ENCODE measurements at regions not wholly inside any gene's neighbourhood (a gene's known extent, or its start where the extent isn't known, plus 50 kb on each side); places are given as distances from the start of the nearest gene placed in this dataset.
A peak's percentile ranks its signal among the peaks of the same experiment; 100 is the strongest.
"Not testable (repeated sequence)": the region's sequence is repeated elsewhere in the genome, so short reads cannot be mapped to it uniquely, and the experiment has no call there.

GRCh38 chr5:143957455-143957854 is 145.5 kb downstream of the HMHB1 start:
- no peak for FAIRE-seq

- FAIRE-seq, result no peak
These were observed 150.2 kb downstream of the HMHB1 start for GRCh38 chr5:143962201-143962600.

- no peak for FAIRE-seq
These were observed 153.0 kb downstream of the HMHB1 start for GRCh38 chr5:143964919-143965318.

- no peak for FAIRE-seq
These were observed 154.3 kb downstream of the HMHB1 start for GRCh38 chr5:143966280-143966679.

GRCh38 chr5:143968071-143968878 is 156.3 kb downstream of the HMHB1 start:
- peak; percentile 93 for FAIRE-seq

GRCh38 chr5:143970159-143970558 is 158.2 kb downstream of the HMHB1 start:
- FAIRE-seq, result no peak

GRCh38 chr5:143972068-143972467 is 160.1 kb downstream of the HMHB1 start:
- no peak for FAIRE-seq

GRCh38 chr5:143976055-143976454 is 164.1 kb downstream of the HMHB1 start:
- FAIRE-seq, result no peak

GRCh38 chr5:143977891-143978461 is 166.0 kb downstream of the HMHB1 start:
- FAIRE-seq, result no peak

GRCh38 chr5:143979044-143979690 is 167.2 kb downstream of the HMHB1 start:
- no peak for FAIRE-seq

- FAIRE-seq, result no peak
These were observed 168.5 kb downstream of the HMHB1 start for GRCh38 chr5:143980506-143980905.

GRCh38 chr5:143982957-143983356 is 171.0 kb downstream of the HMHB1 start:
- not testable (repeated sequence) for FAIRE-seq

GRCh38 chr5:143985832-143986515 is 174.0 kb downstream of the HMHB1 start:
- no peak for FAIRE-seq

- FAIRE-seq, result no peak
These were observed 174.7 kb downstream of the HMHB1 start for GRCh38 chr5:143986516-143987212.

GRCh38 chr5:143987264-143987663 is 175.3 kb downstream of the HMHB1 start:
- FAIRE-seq, result no peak

- no peak for FAIRE-seq
These were observed 176.0 kb downstream of the HMHB1 start for GRCh38 chr5:143987751-143988560.

GRCh38 chr5:143992496-143992895 is 178.0 kb downstream of the YIPF5 start:
- FAIRE-seq, result no peak

- FAIRE-seq, result no peak
These were observed 167.6 kb downstream of the YIPF5 start for GRCh38 chr5:144002876-144003275.

- no peak for FAIRE-seq
These were observed 166.8 kb downstream of the YIPF5 start for GRCh38 chr5:144003636-144004035.

GRCh38 chr5:144004146-144004545 is 166.3 kb downstream of the YIPF5 start:
- FAIRE-seq, result no peak

GRCh38 chr5:144004751-144005150 is 165.7 kb downstream of the YIPF5 start:
- no peak for FAIRE-seq

GRCh38 chr5:144009116-144009515 is 161.3 kb downstream of the YIPF5 start:
- FAIRE-seq, result no peak

All from islet of Langerhans (tissue), 1 donor.